ENCODE measurements at regions not wholly inside any gene's neighbourhood (a gene's known extent, or its start where the extent isn't known, plus 50 kb on each side); places are given as distances from the start of the nearest gene placed in this dataset.
A peak's percentile ranks its signal among the peaks of the same experiment; 100 is the strongest.

DNA sequence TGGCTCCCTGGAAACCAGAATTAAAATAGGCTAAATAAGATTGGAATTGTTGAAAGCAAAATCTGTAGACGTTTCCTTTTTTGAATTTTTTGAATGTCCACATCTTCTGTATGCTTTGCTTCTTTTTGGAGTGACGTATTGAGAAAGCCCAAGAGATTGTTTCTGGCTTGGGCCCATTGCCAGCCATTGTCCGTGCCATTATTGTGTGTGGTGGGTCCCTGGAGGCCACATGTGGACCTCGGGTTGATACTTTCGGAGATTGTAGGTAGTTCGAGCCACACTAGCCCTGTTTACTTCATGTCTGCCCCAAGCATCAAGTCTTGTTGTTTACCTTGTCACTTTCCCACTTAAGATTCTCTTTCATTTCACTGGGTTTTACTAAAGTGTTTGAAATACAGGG, 106.0 kb downstream of the PALM2AKAP2 start:
- DNase-seq: no peak

DNA sequence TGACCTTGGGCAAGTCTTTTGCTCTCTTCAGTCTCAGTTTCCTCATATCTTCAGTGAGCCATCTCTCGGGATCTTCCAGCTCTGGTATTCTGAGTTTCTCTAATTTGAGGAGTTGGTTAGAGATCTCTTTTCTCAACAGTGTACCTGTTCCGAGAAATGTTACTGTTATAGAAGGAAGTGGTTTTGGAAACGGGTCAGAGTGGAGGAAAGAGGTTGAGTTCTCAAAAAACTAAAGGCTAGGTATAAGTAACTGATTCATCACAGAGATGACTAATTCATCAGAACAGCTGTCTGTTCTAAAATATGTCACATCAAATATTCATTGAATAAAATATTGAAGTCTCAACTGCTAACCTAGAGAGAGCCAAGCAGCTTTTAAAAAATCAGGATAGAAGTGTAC, 106.6 kb downstream of the PALM2AKAP2 start:
- no peak for DNase-seq

DNA sequence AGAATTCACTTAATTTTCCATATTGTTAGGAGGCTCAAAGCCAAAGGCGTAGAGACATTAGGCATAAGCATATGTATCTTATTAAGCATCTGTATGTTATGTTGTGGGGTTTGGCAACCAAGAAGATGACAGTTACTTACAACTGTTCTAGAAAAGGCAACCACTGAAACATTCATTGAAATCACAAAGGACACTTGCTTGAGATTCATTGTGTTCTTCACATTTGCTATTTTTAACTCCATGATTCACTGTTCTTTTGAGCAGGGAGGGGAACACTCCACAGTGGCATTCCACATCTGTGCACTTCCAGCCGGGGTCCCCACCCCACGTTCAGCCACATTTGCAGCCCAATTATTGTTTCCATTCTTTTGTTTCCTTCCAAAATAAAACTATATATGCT, 107.1 kb downstream of the PALM2AKAP2 start:
- DNase-seq: no peak

DNA sequence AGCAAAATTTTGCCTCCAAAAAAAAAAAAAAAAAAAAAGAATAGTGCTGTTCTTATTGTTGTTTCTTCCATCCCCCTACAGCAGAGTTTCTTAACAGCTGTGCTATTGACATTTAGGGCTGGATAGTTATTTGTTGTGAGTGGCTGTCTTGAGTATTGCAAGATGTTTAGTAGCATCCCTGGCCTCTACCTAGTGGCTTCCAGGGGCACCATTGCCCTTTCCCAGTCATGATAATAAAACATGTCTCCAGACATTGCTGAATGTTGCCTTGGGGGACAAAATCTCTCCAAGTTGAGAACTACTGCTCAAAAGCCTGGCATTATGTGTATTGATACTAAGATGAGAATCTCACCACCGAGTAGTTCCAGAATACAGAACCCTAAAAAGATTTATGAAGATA, 108.7 kb downstream of the PALM2AKAP2 start:
- no peak for DNase-seq

DNA sequence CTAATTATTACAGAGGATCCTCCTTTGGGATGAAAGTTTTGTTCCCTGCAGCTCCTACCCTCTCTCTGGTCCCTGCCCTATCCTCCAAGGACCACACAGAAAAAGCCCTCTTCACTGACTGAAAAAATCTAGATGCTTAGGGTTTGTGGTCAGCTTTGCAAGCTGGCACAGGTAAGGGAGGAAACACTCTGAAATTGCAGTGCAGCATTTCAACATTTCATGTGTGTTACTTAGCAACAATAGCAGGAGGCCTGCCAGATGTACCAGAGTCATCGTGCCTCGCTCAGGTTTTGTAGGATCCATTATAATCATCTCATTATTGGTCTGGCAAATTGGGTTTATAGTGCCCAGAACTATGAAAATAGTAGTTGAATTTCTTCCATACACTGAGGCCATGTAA, 109.5 kb downstream of the PALM2AKAP2 start:
- DNase-seq: no peak

DNA sequence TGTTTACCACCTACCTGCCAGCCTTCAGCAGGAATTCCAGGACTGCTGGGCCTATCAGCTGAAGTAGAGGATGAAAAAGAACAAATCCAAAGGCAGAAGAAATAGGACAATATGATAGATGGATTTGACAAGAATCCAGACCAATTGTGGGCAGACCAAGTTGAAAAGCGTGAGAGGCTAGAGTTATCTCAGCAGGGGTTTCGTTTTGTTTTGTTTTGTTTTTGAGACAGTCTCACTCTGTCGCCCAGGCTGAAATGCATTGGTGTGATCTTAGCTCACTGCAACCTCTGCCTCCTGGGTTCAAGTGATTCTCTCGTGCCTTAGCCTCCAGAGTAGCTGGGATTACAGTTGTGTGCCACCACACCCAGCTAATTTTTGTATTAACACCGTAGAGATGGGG, 113.2 kb downstream of the PALM2AKAP2 start:
- no peak for DNase-seq

DNA sequence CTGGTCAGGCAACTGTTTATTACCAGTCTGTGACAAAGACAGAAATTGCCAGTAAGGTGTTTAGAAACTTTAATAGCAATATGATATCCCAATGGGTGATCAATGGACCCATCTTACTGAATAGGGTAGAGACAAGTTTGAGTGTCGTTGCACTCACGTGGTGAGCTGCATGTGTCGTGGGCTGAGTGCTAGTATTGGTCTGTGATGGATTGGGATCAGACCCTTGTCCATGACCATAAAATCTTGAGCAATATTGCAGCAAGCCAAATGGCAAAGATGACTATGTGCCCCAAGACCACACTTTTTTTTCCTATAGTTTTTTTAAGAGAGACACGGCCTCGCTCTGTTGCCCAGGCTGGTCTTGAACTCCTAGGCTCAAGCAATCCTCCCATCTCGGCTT, 114.5 kb downstream of the PALM2AKAP2 start:
- no peak for DNase-seq

DNA sequence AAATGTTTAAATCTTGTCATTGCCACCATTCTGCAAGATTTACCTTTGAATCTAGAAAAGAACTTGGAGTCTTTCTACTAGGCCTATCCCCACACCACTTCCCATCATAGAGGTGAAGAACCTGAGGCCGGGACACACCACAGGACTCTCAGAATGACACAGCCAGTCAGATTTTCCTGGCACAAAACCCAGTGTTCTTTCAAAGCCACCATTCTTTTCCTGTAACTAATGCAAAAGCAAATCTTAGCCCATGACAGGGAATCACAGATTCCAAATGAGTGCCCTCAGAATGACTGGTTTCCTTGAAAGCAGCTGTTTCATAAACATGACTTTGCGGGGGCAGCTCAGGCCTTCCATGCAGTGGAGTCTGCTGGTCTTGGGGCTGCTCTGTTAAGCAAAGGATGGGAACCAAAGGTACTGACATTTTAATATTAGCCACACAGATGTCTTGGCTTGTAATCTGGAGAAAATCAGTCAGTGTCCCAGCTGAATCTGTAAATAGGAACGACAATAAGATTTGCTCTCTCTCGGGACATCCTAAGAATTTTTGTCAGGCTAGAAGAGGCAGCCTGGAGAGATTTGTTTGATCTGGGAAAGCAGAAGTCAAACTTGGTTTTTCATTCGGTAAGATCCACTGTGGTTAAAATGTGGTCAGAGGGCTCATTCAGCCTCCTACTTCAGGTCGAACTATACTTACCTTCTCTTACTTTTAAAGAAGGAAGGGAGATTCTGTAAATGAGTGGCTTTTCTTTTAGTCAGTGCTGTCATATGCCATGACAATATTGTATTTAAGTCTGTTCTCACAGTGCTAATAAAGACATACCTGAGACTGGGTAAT, 115.1 kb downstream of the PALM2AKAP2 start:
- no peak for DNase-seq

DNA sequence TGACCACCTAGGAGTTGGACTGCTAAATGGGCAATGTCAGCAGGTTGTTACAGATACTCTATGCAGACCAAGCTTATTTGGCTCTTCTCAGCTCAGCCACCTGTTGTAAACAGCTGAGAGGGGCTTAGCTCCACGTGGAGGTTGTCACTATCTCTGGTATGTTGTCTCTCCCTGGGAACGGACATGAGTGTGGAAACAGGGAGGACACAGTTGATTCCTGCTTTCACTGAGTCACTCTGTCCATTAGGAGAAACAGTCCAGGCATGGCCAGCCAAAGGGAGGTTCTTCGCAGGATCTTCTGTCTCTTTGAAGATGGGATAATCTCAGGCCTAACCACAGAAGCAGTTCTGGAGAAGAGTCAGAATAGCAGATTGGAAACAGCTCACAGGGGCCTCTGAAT, 121.2 kb downstream of the PALM2AKAP2 start:
- DNase-seq: no peak

DNA sequence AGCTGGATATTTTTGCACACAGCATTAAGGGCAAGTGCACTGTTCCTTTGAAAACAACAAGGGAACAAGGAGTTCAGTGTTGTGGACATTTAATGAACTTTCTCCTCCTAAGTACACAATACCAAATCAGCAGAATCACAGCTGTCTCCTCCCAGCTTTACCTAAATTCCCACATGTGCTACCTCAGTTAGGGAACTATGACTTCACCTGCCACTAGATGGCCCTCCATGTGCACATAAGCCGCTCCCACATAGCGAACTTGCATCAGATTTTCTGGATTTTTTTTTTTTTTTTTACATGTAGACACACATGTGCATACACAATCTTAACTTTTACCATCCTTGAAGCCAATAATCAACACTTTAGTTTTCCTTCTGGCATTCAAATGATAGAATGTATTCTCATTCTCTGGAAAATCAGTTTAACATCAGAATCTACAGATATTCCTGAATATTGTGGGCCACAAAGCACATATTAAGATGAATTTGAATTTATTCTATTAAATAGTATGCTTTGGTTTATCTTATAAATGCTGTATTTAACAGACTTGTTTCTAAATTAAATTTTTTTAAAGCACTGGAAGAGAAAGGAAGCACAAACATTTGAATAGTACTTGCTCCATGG, 123.6 kb downstream of the PALM2AKAP2 start:
- peak; percentile 65 for DNase-seq

DNA sequence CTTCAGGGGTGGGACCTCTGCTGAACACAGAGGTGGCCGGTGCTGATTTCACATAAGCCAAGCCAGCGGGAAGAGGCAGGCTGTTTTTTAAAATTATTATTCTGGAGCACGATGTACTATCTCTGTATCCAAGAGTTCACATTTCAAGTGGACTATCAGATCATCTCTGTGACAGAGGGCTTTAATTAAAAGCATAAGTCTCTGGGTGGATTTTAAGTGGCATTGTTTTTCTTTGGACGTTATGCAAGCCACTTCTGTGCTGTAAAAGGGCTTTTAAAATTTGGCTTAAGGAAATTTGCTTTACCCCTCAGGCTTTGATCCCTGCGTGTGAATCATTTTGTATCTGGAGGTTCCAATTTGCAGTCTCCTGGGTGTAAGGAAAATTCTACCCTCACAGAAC, 124.7 kb downstream of the PALM2AKAP2 start:
- no peak for DNase-seq

DNA sequence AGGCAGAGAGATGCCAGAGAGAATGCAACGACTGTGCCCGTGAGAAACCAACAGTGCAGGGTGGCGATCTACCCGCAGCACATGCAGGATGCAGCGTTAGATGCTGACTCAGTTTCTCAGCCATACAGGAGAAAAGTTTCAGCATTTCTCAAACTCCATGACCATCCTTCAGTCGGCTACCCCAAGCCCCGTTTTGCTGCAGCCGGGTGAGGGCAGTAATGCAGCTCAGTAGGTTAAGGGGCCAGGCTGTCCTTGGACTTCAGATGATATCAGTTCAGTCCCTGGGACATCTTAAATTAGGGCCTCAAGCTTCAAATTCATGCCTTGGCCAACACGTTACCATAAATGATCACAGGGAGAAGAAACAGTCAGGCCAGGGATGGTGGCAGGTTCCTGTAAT, 125.5 kb downstream of the PALM2AKAP2 start:
- DNase-seq: no peak

DNA sequence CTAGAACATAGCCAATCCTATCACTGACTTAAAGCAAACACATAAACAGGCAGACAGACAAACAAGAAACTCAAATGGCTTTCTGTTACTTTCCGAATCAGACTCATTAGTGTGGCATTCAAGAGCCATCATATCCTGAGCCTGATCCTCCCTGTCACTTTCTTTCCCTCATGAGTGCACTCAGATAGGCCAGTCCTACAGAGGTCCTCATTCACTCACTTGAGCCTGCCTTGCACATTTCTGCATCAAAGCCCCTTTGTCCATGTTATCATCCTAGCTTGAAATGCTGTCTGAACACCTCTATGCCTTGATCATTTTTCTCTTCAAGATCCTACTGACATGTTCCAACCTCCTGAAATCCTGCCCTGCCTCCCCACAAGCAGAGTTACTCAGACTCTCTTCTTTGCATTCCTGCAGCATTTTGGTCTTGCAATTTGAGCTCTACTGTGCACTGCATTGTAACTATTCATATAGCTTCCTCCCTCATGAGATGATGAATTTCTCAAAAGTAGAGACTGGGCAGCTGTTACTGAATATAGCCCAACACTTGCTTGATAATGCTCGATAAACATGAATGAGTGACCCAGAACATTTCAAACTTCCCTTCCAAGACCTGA, 126.9 kb downstream of the PALM2AKAP2 start:
- DNase-seq: no peak

DNA sequence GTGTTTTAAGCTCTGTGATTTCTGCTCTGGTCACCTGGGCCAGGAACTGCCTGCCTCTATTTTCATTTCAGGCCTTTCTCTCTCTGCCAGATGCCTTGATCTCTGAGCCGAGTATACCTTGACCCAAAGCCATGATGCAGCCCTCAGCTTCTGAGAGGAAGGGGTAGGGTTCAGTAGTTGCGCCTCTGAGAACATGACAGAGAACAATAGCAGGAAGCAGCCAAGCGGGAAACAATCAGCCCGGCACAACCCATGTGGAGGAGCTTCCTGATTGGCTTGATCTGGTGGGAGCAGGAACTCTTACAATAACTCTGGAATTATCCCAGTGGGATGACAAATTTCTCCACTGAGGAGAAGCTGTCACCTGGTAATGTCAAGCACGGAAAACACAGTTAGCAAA, 127.4 kb downstream of the PALM2AKAP2 start:
- DNase-seq: no peak

DNA sequence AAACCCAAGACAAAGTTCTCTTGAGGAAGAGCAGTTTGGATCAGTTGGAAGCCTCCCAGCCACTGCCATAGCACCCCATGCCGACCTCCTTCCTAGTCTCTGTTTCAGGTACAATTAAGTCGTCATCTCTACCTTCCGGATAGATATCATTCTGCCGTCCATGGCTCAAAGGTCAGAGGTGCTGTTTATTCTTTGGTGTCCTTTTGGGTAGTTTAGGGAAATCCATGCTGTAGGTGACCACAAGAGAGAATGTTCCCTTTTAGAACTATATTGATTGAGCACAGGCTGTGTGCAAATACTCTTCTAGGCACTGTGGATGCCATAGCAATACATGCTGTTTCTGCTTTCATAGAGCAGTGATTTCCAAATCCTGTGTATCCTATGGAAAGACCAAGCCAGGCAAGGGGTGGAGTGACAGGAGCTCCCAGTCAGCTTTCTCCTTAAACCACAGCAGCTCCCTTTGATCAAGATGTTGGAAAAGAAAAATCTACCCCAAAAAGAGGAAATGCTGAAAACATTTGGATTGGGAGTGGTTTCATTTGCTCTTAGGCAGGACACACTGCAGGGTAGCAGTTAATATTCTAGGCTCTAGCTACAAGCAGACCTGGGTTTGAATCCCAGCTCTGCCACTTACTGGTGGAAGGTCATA, 127.9 kb downstream of the PALM2AKAP2 start:
- DNase-seq: no peak

DNA sequence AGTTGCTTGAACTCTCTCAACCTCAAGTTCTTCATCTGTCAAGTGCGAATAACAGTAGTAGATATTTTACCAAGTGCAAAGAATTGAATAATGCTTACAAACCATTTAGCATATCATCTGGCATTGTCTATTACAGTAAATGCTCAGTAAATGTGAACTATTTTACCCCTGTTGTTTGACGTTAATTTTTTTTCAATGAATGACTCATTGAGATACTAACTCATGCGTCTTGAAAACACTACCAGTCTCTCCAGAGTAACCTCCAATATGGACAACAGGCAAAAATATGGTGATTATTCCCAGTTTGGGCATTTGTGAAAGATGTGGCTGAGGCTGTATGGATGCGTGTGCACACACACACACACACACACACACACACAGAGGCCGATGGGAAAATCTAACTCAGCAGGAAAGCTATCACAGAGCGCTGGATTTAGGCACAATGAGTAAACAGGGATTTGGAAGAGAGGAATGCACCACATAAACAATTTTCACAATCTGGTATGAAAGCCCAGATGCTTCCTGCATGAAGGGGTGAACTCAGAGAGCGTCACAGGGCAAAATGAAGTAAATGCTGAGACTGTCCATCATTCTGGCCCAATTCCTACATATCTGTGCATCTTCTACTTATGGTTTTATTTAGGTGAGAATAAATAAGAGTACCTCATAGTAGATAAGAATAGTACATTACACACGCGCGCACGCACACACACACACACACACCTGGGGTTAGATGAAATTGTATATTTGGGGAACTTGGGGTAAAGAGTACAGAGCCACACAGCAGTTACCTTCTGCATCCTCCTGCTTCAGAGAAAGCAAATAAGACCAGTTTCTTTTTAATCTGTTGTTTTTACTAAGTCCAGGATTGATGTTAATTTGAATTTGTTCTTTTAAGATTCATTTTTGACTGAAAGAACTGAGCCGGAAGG, 128.7 kb downstream of the PALM2AKAP2 start:
- no peak for DNase-seq

DNA sequence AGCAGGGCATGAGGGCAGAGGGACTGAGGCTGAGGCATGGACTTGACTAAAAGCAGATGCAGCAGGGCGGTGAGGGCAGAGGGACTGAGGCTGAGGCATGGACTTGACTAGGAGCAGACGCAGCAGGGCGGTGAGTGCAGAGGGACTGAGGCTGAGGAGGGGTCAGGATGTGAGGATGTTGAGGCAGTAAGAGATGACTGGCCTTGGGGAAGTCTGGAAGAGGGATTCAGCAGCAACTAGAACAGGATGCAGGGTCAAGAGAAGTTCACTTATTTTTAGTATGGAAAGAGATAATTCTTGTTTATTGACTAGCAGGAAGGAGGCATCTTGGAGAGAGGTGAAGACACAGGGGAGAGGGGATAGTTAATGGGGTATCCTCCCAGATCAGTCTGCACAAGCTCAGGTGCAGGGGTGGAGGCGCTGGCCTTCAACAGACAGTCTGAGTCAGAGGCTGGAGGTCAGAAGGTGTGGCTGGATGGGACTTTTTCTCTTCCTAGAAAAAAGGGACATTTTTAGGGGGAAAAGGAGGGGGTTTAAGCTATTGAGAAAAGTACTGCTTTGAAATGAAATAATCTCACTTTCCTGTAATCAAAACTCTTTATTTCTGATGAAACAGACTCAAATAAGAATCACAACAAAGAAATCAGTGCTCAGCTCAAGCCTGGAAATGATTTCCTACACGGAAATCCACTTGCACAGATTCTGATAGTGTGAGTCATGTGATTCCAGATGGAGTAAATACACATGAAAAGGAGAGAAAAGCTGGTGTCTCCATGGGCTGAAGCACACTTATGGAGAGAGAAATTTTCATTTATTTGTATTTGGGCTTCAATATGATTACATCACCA, 130.9 kb downstream of the PALM2AKAP2 start:
- no peak for DNase-seq

DNA sequence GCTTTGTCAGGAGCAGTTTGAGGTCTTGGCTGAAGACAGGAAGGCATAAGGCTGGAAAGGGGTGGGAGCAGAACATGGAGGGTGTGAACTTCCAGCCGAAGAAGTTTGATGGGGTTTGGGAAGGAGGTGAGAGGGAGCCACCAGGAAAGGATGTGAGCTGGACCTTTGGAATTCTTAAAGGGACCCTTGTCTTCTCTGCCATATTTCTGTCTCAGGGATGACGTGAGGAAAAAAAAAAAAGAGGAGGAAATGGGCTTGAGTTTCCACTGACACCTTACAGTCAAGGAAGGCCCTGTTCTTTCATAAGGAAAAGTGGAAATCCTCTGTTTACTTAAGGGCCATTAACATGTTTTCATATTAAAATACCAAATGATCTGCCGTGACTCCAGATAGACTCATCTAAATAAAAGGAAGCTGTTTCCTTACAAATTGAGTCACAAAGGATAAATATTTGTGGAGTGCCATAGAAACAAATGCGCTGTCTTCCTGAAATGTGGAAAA, 132.1 kb downstream of the PALM2AKAP2 start:
- DNase-seq: no peak

DNA sequence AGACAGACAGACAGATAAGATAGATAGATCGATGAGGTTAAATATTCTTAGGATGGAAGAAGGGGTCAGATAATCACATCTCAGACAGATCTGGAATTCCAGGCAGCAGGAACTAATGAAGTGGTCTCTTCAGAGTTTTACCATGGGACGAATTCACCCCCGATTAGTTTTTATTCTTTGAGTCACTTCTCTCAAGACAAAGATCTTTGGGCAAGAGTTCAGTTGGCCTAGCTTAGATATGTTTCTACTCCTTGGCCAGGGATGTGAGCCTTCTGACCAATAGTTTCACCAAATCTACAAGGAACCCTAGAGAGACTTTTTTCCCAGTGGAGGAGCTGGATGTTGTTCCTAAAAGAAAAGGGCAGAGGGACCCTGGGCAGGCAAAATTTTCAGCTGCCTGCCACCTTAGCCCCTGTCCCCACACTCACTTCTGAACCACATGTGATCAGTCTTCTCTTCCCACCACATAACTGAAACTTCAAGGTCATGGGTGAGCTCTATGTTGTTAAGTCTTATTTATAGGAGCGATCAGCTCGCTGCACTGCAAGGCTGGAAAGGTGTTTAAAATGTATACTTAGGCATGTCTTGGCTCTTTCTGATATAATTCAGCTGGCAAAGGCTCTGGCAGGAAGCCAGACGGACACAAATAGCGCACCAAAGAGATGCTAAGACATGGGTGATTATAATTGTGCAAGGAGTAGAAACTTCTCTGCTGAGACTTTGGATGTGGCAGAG, 132.9 kb downstream of the PALM2AKAP2 start:
- DNase-seq: no peak

DNA sequence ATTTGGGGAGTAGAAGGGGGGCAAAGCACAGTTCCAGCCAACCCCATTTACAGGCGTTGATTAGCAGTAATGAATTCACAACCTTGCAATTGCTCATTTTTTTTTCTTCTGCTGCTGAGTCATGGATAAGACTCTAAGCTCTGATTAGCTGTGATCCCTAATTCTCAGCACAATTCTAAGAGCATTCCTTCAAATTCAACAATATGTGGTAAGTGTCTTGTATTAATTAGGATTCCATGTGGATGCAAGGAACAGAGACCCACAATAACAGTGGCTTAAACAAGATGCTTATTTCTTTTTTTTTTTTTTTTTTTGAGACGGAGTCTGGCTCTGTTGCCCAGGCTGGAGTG, 133.4 kb downstream of the PALM2AKAP2 start:
- no peak for DNase-seq

All from CD4-positive, alpha-beta T cell treated with Interleukin-4 for 4 hours (primary cell).